ENCODE measurements at regions not wholly inside any gene's neighbourhood (a gene's known extent, or its start where the extent isn't known, plus 50 kb on each side); places are given as distances from the start of the nearest gene placed in this dataset.

- no peak for TF ChIP-seq CTCF (optimal IDR thresholded peaks at IDR 0.05 in 1 of 3, IDR thresholded peaks at IDR 0.05 in 1 of 3, conservative IDR thresholded peaks at IDR 0.05 in 1 of 3; ENCODE audit: extremely low read depth in 1 of 3, insufficient read depth in 2 of 3, low read length in 3 of 3)
- TF ChIP-seq EZH2 (IDR thresholded peaks at IDR 0.05; ENCODE audit: low read length) = no peak
Observed at GRCh38 chr3:176362191-176362731, 835.0 kb downstream of the TBL1XR1 start.
